Stimulated activated CD4-positive, alpha-beta T cell treated with anti-CD3 and anti-CD28 coated beads, TNF-alpha, amount 100 ng/mL, for 48 hours (primary cell): ENCODE measurements at regions not wholly inside any gene's neighbourhood (a gene's known extent, or its start where the extent isn't known, plus 50 kb on each side); places are given as distances from the start of the nearest gene placed in this dataset.
"Not testable (repeated sequence)": the region's sequence is repeated elsewhere in the genome, so short reads cannot be mapped to it uniquely, and the experiment has no call there.

ENCODE experiments used
- DNase-seq, 3 donors: peaks; one replicate each; pipeline ENCODE4 v3.0.0-alpha.2; 2020; ENCODE audit warnings: low read depth in 3 of 3

DNA sequence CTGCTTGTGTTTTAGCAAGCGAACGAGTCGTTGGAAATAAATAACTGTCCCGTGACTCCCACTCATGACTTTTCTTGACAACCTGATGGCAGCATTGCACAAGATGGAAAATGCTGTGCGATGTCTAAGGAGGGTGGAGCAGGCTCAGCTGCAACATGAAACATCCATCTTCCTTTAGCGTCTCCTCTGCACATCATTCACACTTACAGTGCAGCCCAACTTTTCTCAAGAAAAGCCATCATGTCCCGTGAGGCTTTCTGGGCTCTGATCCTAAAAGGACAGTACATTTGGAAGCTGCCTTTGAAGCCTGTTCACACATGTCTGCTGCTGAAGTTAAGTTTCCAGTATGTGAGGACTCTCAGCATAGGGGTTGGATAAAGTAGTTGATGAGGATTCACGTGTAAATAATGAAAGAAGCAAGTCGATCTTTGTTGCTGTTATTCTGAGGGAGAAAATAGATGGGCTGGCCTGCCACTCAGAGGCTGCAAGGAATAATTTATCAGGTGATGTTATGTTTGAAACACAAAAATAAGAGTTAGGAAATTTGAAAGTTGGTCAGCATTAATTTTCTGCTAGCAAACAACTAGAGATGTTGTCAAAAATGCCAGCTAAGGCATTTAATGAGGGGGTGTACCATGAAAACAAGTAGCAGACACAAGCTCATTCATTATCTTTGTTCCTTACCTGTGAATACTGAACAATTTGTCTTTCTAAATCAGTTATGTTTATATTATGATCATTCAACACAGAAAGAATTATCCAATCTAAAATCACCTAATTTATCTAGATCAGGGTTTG lies 328.7 kb upstream of the ZFP42 start:
- DNase-seq, result no peak

GRCh38 chr4:187668526-187669082 lies 327.0 kb upstream of the ZFP42 start:
- DNase-seq, result no peak

GRCh38 chr4:187671521-187671920 lies 324.1 kb upstream of the ZFP42 start:
- DNase-seq, result not testable (repeated sequence)

DNA sequence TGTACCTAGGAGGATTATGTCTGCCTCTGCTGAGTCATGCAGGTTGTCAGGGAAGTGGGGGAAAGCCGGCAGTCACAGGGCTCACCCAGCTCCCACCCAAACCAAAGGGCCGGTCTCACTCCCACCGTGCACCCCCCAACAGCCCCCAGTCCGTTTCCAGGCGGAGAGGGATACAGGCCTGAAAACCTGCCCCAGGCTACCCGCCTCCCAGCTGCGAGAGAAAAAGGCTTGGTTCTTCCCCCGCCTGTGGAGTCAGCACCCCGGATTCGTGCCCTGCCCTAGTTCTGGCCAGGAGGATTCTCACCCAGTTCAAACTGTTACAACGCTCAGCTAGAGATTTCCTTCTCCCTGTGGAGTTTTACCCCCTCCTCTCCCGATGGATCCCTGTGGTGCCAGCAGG lies 323.6 kb upstream of the ZFP42 start:
- DNase-seq, result not testable (repeated sequence)

DNA sequence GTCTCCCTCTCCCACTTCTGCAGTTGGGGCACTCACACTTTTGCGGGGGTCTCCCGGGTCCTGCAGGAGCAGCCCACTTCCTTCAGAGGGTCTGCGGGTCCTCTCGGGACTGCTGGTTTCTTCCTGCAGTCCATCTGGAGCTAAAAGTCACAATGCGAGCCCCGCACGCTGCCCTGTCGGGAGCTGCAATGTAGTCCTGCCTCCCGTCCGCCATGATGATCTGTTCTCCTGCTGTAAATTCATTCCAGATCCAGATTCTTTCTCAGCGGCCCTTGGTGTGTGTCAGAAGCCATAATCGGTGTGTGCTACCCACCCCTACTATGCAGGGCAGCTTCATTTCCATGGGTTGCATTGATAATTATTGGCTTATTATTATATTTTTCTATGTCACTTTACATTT lies 323.0 kb upstream of the ZFP42 start:
- DNase-seq, result not testable (repeated sequence)

- no peak for DNase-seq
These were observed 316.1 kb upstream of the ZFP42 start for GRCh38 chr4:187679450-187679849.

DNA sequence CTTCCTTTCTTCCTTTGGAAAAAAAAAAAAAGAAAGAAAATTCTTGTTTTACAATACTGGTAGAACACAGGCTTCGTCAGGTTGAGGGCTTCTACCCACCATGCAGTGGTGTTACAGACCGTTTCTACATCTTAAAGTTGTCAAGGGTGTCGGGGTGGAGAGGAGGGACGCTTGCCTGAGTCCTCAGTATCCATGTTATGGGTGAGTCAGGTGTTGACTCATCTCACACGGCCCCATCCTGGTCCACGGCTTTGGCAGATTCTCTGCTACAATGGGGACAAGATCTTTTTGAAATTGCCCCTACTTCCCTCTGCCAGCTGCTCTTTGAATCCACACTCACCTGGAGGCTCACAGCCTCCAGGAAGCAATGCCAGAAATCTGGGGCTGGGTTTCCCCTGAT lies 310.3 kb upstream of the ZFP42 start:
- DNase-seq, result no peak

DNA sequence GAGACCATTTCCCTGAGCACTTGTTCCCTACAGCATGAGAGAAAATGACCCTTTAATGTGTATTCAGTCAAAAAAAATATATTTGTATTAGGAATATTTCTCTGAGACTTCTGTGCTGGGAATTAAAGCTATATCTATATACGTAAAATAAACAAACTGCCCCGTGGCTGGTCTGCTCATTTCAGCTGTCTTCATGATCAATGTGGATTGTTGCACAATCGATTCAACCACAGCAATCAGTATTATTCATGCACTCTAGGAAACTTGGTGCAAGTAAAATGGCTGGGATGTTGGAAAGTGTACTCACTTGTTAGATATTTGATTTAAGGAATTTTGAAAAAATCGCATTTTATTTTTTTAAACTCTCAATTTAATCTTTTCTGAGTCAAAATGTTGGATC lies 307.9 kb upstream of the ZFP42 start:
- no peak for DNase-seq

GRCh38 chr4:187692626-187693025 lies 302.9 kb upstream of the ZFP42 start:
- no peak for DNase-seq

- DNase-seq, result not testable (repeated sequence)
These were observed 300.0 kb upstream of the ZFP42 start for GRCh38 chr4:187695531-187695930.

DNA sequence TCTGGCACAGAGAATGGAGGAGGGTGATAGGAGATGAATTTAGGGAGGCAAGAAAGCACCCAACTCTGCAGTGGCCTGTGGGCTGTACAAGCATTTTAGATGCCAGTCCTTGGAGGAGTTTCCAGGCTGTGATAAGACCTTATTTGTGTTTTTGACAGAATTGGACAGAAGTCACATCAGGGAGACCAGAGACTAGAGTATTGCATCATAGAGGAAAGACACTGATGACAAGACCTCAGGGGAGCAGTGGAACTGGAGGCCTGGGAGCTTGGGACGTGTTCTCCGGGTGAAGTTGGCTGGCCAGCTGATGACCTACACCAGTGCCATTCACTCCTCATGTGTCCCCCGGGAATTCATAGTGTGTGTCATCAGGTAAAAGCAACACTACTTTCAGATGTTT lies 284.0 kb upstream of the ZFP42 start:
- DNase-seq, result no peak

DNA sequence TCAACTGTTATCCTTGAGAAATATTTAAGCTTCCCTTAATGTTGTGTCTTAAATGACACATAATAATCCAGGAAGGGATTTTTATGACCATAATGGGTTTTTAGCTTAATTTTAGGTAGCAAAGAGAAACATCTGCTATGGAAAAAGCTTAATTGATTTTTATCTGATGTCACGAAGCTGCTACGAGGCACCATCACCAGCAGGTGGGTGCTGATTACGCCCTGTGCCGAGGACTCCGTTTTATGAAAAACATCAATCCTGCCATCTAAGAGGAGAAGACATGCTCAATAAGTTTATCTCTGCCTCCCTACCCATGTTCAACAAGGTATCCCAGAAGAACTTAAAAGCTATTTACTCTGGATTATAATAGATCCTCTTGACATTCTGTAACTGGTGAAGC lies 280.6 kb upstream of the ZFP42 start:
- DNase-seq, result no peak

- no peak for DNase-seq
These were observed 280.1 kb upstream of the ZFP42 start for GRCh38 chr4:187715466-187715865.

GRCh38 chr4:187724456-187724855 lies 271.1 kb upstream of the ZFP42 start:
- DNase-seq, result no peak

GRCh38 chr4:187726485-187726884 lies 269.1 kb upstream of the ZFP42 start:
- DNase-seq, result no peak

DNA sequence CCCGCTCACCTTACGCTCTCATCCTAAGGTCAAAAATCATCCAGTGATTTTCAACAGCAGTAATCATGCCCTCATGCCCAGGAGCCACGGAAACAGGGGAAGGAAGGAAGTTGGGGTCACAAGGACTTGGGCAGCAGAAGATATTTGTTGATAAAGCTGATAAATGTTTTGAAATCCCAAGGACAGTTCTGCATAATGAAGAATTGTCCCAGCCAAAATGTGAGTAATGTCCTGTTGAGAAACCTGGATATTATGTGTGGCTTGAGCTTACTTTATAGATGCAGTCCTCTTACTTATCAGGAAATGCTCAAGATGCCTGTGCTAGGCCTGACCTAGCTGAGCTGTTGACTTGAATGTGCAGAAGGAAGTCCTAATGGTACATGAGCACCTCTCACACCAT lies 263.0 kb upstream of the ZFP42 start:
- DNase-seq, result no peak

GRCh38 chr4:187739771-187740170 lies 255.8 kb upstream of the ZFP42 start:
- no peak for DNase-seq

DNA sequence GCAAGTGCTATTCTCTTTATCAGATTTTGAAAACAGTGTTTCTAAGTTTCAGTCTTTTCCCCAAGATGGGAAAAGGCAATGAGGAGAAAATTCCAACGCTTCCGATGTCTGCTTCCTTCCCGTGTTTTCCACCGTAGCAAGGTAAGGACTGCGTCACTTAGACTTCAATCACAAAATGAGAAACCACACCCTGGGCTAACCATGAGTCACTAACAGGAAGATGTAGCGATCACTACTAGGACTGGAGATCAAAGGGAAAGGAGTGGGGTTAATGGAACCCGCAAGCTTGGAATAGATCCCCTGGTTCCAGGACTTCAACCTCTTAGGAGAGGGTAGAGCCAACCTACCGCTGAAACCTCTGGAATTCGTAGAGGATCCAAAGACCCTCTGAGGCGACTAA lies 250.7 kb upstream of the ZFP42 start:
- no peak for DNase-seq

- DNase-seq, result not testable (repeated sequence)
These were observed 244.9 kb upstream of the ZFP42 start for GRCh38 chr4:187750652-187751051.

DNA sequence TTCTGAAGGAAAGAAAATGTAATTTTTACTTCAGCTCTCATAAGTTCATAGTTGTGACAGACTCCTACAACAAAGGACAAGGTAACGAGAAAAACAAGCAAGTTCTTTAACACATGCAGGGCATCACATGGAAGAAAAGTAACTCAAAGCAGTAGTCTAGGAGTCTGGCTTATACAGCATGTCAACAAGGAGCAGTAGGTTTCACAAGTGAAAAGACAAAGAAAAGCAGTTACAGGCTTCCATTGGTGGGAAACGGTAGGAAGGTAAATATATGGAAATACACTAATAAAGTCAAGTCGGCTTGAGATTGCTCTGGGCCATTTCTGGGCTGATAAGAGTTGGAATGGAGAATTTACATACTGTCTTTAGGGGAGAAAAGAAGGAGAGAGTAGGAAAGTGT lies 228.4 kb upstream of the ZFP42 start:
- no peak for DNase-seq

GRCh38 chr4:187767687-187768086 lies 227.9 kb upstream of the ZFP42 start:
- no peak for DNase-seq

- DNase-seq, result no peak
These were observed 225.2 kb upstream of the ZFP42 start for GRCh38 chr4:187770345-187770744.

GRCh38 chr4:187777954-187778353 lies 217.6 kb upstream of the ZFP42 start:
- DNase-seq, result no peak

GRCh38 chr4:187780070-187780469 lies 215.5 kb upstream of the ZFP42 start:
- no peak for DNase-seq
